ENCODE measurements at regions not wholly inside any gene's neighbourhood (a gene's known extent, or its start where the extent isn't known, plus 50 kb on each side); places are given as distances from the start of the nearest gene placed in this dataset.

DNA sequence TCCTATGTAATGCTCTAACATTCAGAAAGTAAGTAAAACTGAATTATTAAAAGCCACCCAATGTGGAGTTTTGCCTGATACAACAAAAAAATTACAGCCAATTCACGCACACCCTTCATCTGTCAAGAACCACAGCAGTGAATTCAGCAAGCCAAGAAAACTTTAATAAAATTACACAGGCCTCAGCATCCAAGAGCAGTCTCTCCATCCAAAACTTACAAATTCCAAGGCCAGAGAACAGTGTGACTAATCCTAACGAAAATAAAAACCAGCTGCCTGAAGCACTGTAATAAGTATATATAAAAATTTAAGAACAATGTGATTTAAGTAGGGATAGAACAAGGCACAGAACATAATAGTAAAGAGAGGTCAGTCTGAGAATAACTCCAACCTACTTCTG lies 54.2 kb downstream of the SIX6 start:
- DNase-seq (ENCODE audit: low read depth): peak; percentile 52

DNA sequence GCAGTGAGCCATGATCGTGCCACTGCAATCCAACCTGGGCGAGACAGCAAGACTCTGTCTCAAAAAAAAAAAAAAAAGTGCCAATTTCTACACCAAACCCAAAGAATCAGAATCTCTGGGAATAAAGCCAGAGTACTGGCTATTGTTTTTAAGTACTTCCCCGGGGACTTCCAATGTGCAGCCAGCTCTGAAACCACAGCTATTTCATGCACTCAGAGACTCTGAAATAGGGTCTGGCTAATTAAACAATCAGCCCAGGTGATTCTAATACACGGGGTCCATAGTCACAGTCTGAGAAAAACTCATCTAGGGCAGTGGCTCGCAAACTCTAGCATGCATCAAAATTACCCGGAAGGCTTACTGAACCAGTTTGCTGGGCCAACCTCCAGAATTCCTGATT lies 56.3 kb downstream of the SIX6 start:
- DNase-seq (ENCODE audit: low read depth): peak; percentile 80

- DNase-seq (ENCODE audit: low read depth): no peak
Measured at GRCh38 chr14:60566101-60566500, 57.2 kb downstream of the SIX6 start.

- DNase-seq (ENCODE audit: low read depth): peak; percentile 44
Measured at GRCh38 chr14:60573943-60574495, 65.1 kb downstream of the SIX6 start.

- no peak for DNase-seq (ENCODE audit: low read depth)
Measured at GRCh38 chr14:60575008-60575407, 66.1 kb downstream of the SIX6 start.

GRCh38 chr14:60585676-60586075 lies 63.6 kb downstream of the SIX1 start:
- DNase-seq (ENCODE audit: low read depth): no peak

- DNase-seq (ENCODE audit: low read depth): no peak
Measured at GRCh38 chr14:60589442-60589841, 59.8 kb downstream of the SIX1 start.

GRCh38 chr14:60590991-60591414 lies 58.3 kb downstream of the SIX1 start:
- no peak for DNase-seq (ENCODE audit: low read depth)

Data from iris pigment epithelial cell (primary cell).